ENCODE measurements at regions not wholly inside any gene's neighbourhood (a gene's known extent, or its start where the extent isn't known, plus 50 kb on each side); places are given as distances from the start of the nearest gene placed in this dataset.
"Not testable (repeated sequence)": the region's sequence is repeated elsewhere in the genome, so short reads cannot be mapped to it uniquely, and the experiment has no call there.

- not testable (repeated sequence) for TF ChIP-seq ZNF274 (IDR thresholded peaks at IDR 0.05; ENCODE audit: low read depth, low read length); YY1 (IDR thresholded peaks at IDR 0.05; ENCODE audit: insufficient read depth, insufficient read length); SUZ12 (IDR thresholded peaks at IDR 0.05; ENCODE audit: extremely low read depth, insufficient read depth, insufficient read length)
These were observed 5499.1 kb upstream of the TPTE start for GRCh38 chr21:5022254-5022653.

Measured in NT2/D1 (cell line).